Keratinocyte (primary cell): ENCODE measurements at regions not wholly inside any gene's neighbourhood (a gene's known extent, or its start where the extent isn't known, plus 50 kb on each side); places are given as distances from the start of the nearest gene placed in this dataset.

Source experiments
- EZH2 ChIP-seq: IDR thresholded peaks from one replicate; pipeline ENCODE4 v1.6.1; 2012; ENCODE audit warnings: inconsistent platforms, mild to moderate bottlenecking, low read length, moderate library complexity
- TF ChIP-seq, protein P1 (sequence below), 3 experiments: IDR thresholded peaks in 1 of 3; conservative IDR thresholded peaks in 1 of 3; optimal IDR thresholded peaks in 1 of 3; 2 replicates in 2 of 3; 3 replicates in 1 of 3; pipeline versions ENCODE3 to v1.5.1; 2011; ENCODE audit warnings: low read length in 3 of 3, mild to moderate bottlenecking in 3 of 3, moderate library complexity in 2 of 3, control low read depth in 1 of 3, inconsistent platforms in 1 of 3; ENCODE audit not compliant: insufficient read depth in 2 of 3; ENCODE audit errors: extremely low read depth in 1 of 3

DNA sequence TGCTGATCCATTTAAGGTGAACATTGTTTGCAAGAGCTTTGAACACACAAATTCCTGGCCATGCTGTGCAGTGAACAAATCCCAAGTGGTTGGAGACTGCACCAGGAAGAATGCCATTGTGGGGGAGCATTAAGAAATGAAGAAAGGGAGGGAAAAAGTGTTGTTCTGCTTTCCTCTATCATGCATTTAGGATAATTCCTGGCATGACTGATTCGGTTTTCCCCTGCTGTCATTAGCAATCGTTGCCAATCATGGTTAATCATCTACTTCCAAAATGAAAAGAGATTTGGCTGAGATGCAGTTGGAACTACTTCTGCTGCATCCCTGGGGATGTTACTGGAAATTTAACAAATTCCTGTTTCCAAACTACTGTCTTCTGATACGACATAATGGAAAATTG is 73.7 kb upstream of the ZPLD1 start:
- TF ChIP-seq, protein P1, sequence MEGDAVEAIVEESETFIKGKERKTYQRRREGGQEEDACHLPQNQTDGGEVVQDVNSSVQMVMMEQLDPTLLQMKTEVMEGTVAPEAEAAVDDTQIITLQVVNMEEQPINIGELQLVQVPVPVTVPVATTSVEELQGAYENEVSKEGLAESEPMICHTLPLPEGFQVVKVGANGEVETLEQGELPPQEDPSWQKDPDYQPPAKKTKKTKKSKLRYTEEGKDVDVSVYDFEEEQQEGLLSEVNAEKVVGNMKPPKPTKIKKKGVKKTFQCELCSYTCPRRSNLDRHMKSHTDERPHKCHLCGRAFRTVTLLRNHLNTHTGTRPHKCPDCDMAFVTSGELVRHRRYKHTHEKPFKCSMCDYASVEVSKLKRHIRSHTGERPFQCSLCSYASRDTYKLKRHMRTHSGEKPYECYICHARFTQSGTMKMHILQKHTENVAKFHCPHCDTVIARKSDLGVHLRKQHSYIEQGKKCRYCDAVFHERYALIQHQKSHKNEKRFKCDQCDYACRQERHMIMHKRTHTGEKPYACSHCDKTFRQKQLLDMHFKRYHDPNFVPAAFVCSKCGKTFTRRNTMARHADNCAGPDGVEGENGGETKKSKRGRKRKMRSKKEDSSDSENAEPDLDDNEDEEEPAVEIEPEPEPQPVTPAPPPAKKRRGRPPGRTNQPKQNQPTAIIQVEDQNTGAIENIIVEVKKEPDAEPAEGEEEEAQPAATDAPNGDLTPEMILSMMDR (optimal IDR thresholded peaks at IDR 0.05 in 1 of 3, IDR thresholded peaks at IDR 0.05 in 1 of 3, conservative IDR thresholded peaks at IDR 0.05 in 1 of 3; ENCODE audit: extremely low read depth in 1 of 3, insufficient read depth in 2 of 3, low read length in 3 of 3): no peak
- TF ChIP-seq EZH2: no peak
